GM06990 (cell line): ENCODE measurements at regions not wholly inside any gene's neighbourhood (a gene's known extent, or its start where the extent isn't known, plus 50 kb on each side); places are given as distances from the start of the nearest gene placed in this dataset.
"Not testable (repeated sequence)": the region's sequence is repeated elsewhere in the genome, so short reads cannot be mapped to it uniquely, and the experiment has no call there.

Experiments
- DNase-seq: peaks from one replicate; pipeline ENCODE4 v3.0.0-alpha.2; 2011; ENCODE audit not compliant: insufficient read length; ENCODE audit errors: extremely low read depth
- H3K27me3 ChIP-seq: replicated peaks from 2 replicates; pipeline ENCODE4 v1.6.0; 2011; ENCODE audit warnings: low read length; ENCODE audit not compliant: control insufficient read depth, insufficient read depth
- H3K36me3 ChIP-seq: 2 replicates; pipeline ENCODE4 v1.5.1; 2011; ENCODE audit warnings: low read length; ENCODE audit not compliant: control insufficient read depth, insufficient read depth
- H3K4me3 ChIP-seq: replicated peaks from 2 replicates; pipeline ENCODE4 v1.5.1; 2011; ENCODE audit warnings: low read depth, mild to moderate bottlenecking, control low read depth, low read length
- CTCF ChIP-seq: IDR thresholded peaks from 2 replicates; pipeline ENCODE4 v1.5.1; 2011; ENCODE audit warnings: low read length, control low read depth, mild to moderate bottlenecking, inconsistent platforms; ENCODE audit not compliant: insufficient read depth, poor library complexity, severe bottlenecking

- no peaks in the 10 kb centered on the region for H3K36me3 ChIP-seq
- DNase-seq, result no peak
- H3K27me3 ChIP-seq, result no peaks in the 10 kb centered on the region
- no peak overlapping the region for H3K4me3 ChIP-seq
- no peak for TF ChIP-seq CTCF
Observed at GRCh38 chr14:21796916-21797315, 123.3 kb upstream of the OR4E1 start.

GRCh38 chr14:21795456-21795855, 121.8 kb upstream of the OR4E1 start:
- Histone ChIP-seq H3K36me3 (no peaks in the 10 kb centered on the region), H3K4me3 (no peak overlapping the region), H3K27me3 (no peaks in the 10 kb centered on the region)
- DNase-seq, result no peak
- no peak for TF ChIP-seq CTCF

- Histone ChIP-seq H3K27me3 (no peaks in the 10 kb centered on the region), H3K4me3 (no peak overlapping the region)
Observed at GRCh38 chr14:21791749-21792148, 118.1 kb upstream of the OR4E1 start.

GRCh38 chr14:21788687-21789086, 115.1 kb upstream of the OR4E1 start:
- DNase-seq, H3K4me3 ChIP-seq, H3K36me3 ChIP-seq, H3K27me3 ChIP-seq: not testable (repeated sequence)

More at GRCh38 chr14:21791749-21792148, 118.1 kb upstream of the OR4E1 start:
- H3K36me3 ChIP-seq, result no peaks in the 10 kb centered on the region
- TF ChIP-seq CTCF, result no peak
- DNase-seq, result no peak

- not testable (repeated sequence) for H3K36me3 ChIP-seq, H3K27me3 ChIP-seq, H3K4me3 ChIP-seq, DNase-seq
Observed at GRCh38 chr14:21787242-21787641, 113.6 kb upstream of the OR4E1 start.

- no peak for TF ChIP-seq CTCF
- H3K36me3 ChIP-seq, result no peaks in the 10 kb centered on the region
- no peaks in the 10 kb centered on the region for H3K27me3 ChIP-seq
- H3K4me3 ChIP-seq, result no peak overlapping the region
- DNase-seq, result no peak
Observed at GRCh38 chr14:21781543-21781942, 107.9 kb upstream of the OR4E1 start.

- TF ChIP-seq CTCF, result no peak
Observed at GRCh38 chr14:21780429-21781084, 106.9 kb upstream of the OR4E1 start.

More at GRCh38 chr14:21780429-21781084, 106.9 kb upstream of the OR4E1 start:
- no peaks in the 10 kb centered on the region for H3K27me3 ChIP-seq
- H3K36me3 ChIP-seq, result no peaks in the 10 kb centered on the region
- no peak overlapping the region for H3K4me3 ChIP-seq
- no peak for DNase-seq
